ENCODE measurements at regions not wholly inside any gene's neighbourhood (a gene's known extent, or its start where the extent isn't known, plus 50 kb on each side); places are given as distances from the start of the nearest gene placed in this dataset.

GRCh38 chr9:102054811-102055210 lies 316.4 kb upstream of the GRIN3A start:
- no peaks in the 10 kb centered on the region for H3K4me1 ChIP-seq (ENCODE audit: insufficient read depth, low read length)
- H3K9ac ChIP-seq (ENCODE audit: low read depth, low read length) = no peak overlapping the region
- no peaks in the 10 kb centered on the region for H3K36me3 ChIP-seq (ENCODE audit: insufficient read depth, low read length)
- H3K9me3 ChIP-seq (ENCODE audit: control insufficient read depth, insufficient read depth, low read length) = no peaks in the 10 kb centered on the region

DNA sequence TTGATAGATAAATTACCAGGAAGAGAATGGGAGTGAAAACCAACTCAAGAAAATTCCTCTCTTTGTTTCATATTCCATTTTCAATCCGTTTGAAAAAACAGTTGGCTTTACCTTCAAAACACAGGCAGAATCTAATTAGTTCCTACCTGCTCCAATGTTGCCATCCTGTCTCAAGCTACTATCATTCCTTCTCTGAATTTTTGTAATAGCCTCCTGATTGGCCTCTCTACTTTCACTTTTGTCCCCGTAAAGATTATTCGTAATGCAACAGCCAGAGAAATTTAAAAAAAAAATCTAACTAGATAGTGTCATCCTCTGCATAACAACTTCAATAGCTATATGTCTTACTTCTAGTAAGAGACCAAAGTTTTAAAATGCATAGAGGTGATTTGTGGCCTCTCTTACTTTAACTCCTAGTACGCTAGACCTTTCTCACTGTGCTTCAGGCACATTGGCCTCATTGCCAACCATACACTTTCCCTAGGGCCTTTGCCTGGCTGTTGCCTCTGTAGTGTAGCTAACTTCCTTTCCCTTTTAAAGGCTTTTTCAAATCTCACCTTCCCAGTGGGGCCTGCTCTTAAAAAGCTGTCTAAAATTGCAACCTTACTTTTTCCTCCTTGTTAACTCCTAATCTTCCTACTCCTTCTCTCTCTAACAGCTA lies 311.3 kb upstream of the GRIN3A start:
- Histone ChIP-seq H3K9me3 (ENCODE audit: control insufficient read depth, insufficient read depth, low read length) (no peaks in the 10 kb centered on the region), H3K36me3 (ENCODE audit: insufficient read depth, low read length) (no peaks in the 10 kb centered on the region), H3K9ac (ENCODE audit: low read depth, low read length) (no peak overlapping the region), H3K4me1 (ENCODE audit: insufficient read depth, low read length) (no peaks in the 10 kb centered on the region)

DNA sequence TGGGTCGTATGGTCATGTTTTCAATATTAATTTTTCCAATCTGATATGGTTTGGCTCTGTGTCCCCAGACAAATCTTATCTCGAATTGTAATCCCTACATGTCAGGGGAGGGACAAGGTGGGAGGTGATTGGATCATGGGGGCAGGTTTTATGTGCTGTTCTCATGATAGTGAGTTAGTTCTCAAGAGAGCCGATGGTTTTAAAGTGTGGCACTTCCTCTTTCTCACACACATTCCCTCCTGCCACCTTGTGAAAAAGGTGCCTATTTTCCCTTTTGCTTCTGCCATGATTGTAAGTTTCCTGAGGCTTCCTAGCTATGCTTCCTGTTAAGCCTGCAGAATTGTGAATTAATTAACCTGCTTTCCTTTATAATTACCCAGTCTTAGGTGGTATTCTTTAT lies 309.1 kb upstream of the GRIN3A start:
- Histone ChIP-seq H3K9ac (ENCODE audit: low read depth, low read length) (no peak overlapping the region), H3K9me3 (ENCODE audit: control insufficient read depth, insufficient read depth, low read length) (no peaks in the 10 kb centered on the region), H3K36me3 (ENCODE audit: insufficient read depth, low read length) (no peaks in the 10 kb centered on the region), H3K4me1 (ENCODE audit: insufficient read depth, low read length) (no peaks in the 10 kb centered on the region)

GRCh38 chr9:102044133-102044532 lies 305.7 kb upstream of the GRIN3A start:
- Histone ChIP-seq H3K4me1 (ENCODE audit: insufficient read depth, low read length) (no peaks in the 10 kb centered on the region), H3K9ac (ENCODE audit: low read depth, low read length) (no peak overlapping the region), H3K9me3 (ENCODE audit: control insufficient read depth, insufficient read depth, low read length) (no peaks in the 10 kb centered on the region), H3K36me3 (ENCODE audit: insufficient read depth, low read length) (no peaks in the 10 kb centered on the region)

DNA sequence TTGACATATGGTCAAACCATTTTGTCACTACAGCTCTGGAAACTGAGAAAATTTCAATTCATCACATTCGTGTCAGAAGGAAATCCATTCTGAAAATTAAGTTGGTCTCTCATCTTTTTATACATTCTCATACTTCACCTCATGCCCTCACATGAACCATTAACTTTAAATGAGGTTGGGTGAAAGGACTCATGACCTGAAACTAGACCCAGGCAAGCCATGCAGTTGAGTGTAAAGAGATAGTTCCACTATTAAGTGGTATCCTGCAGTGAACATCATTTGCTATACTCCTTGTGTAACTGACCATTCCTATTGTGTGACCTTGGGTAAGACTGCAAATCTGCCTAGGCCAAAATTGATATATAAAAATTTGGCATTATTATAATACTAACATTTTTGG lies 299.6 kb upstream of the GRIN3A start:
- Histone ChIP-seq H3K9ac (ENCODE audit: low read depth, low read length) (no peak overlapping the region), H3K4me1 (ENCODE audit: insufficient read depth, low read length) (no peaks in the 10 kb centered on the region), H3K9me3 (ENCODE audit: control insufficient read depth, insufficient read depth, low read length) (no peaks in the 10 kb centered on the region), H3K36me3 (ENCODE audit: insufficient read depth, low read length) (no peaks in the 10 kb centered on the region)

- Histone ChIP-seq H3K36me3 (ENCODE audit: insufficient read depth, low read length) (no peaks in the 10 kb centered on the region), H3K9ac (ENCODE audit: low read depth, low read length) (no peak overlapping the region), H3K4me1 (ENCODE audit: insufficient read depth, low read length) (no peaks in the 10 kb centered on the region), H3K9me3 (ENCODE audit: control insufficient read depth, insufficient read depth, low read length) (no peaks in the 10 kb centered on the region)
These were observed 297.5 kb upstream of the GRIN3A start for GRCh38 chr9:102035929-102036328.

- H3K9ac ChIP-seq (ENCODE audit: low read depth, low read length) = no peak overlapping the region
- H3K36me3 ChIP-seq (ENCODE audit: insufficient read depth, low read length) = no peaks in the 10 kb centered on the region
- no peaks in the 10 kb centered on the region for H3K9me3 ChIP-seq (ENCODE audit: control insufficient read depth, insufficient read depth, low read length)
- no peaks in the 10 kb centered on the region for H3K4me1 ChIP-seq (ENCODE audit: insufficient read depth, low read length)
These were observed 294.2 kb upstream of the GRIN3A start for GRCh38 chr9:102032614-102033013.

DNA sequence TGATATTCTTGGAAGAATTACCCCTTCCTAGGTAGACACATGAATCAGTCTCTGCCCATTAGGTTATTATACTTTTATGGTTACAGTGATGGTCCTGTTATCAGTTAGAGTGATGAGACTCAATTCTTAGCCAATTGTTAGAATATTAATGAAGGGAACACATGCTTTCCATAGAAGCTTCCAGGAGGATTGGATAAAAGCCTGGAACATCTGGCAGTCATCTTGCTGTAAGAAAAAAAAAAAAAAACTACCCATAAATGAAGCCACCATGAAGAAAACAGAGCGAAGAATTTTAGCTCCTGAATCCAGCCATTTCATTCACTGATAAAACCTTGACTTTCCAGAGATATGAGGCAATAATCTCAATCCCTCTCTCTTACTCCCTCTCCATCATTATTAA lies 262.5 kb upstream of the GRIN3A start:
- Histone ChIP-seq H3K9me3 (ENCODE audit: control insufficient read depth, insufficient read depth, low read length) (no peaks in the 10 kb centered on the region), H3K36me3 (ENCODE audit: insufficient read depth, low read length) (no peaks in the 10 kb centered on the region), H3K9ac (ENCODE audit: low read depth, low read length) (no peak overlapping the region), H3K4me1 (ENCODE audit: insufficient read depth, low read length) (no peaks in the 10 kb centered on the region)

GRCh38 chr9:101999441-101999840 lies 261.0 kb upstream of the GRIN3A start:
- H3K9me3 ChIP-seq (ENCODE audit: control insufficient read depth, insufficient read depth, low read length) = no peaks in the 10 kb centered on the region
- H3K4me1 ChIP-seq (ENCODE audit: insufficient read depth, low read length) = no peaks in the 10 kb centered on the region
- no peak overlapping the region for H3K9ac ChIP-seq (ENCODE audit: low read depth, low read length)
- H3K36me3 ChIP-seq (ENCODE audit: insufficient read depth, low read length) = no peaks in the 10 kb centered on the region

- no peaks in the 10 kb centered on the region for H3K4me1 ChIP-seq (ENCODE audit: insufficient read depth, low read length)
- no peak overlapping the region for H3K9ac ChIP-seq (ENCODE audit: low read depth, low read length)
- no peaks in the 10 kb centered on the region for H3K36me3 ChIP-seq (ENCODE audit: insufficient read depth, low read length)
- no peaks in the 10 kb centered on the region for H3K9me3 ChIP-seq (ENCODE audit: control insufficient read depth, insufficient read depth, low read length)
These were observed 256.8 kb upstream of the GRIN3A start for GRCh38 chr9:101995231-101995630.

DNA sequence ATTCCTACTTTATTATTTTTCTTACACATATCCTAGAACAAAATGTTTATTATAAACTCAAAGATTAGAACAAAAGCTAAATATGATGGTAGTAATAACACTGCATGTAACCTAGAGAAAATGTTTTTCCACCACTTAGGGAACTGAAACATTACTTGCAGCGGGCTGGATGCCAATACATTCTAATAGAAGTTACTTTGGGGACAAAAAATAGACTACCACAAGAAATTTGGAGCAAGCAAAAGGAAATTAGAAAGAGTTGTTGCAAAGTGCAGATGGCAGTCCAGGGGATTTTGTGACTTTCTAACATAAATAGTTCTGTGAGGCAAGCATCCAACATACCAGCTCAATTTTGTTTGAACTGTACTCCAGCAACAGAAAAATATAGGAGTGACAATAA lies 255.3 kb upstream of the GRIN3A start:
- Histone ChIP-seq H3K9me3 (ENCODE audit: control insufficient read depth, insufficient read depth, low read length) (no peaks in the 10 kb centered on the region), H3K4me1 (ENCODE audit: insufficient read depth, low read length) (no peaks in the 10 kb centered on the region), H3K36me3 (ENCODE audit: insufficient read depth, low read length) (no peaks in the 10 kb centered on the region), H3K9ac (ENCODE audit: low read depth, low read length) (no peak overlapping the region)

DNA sequence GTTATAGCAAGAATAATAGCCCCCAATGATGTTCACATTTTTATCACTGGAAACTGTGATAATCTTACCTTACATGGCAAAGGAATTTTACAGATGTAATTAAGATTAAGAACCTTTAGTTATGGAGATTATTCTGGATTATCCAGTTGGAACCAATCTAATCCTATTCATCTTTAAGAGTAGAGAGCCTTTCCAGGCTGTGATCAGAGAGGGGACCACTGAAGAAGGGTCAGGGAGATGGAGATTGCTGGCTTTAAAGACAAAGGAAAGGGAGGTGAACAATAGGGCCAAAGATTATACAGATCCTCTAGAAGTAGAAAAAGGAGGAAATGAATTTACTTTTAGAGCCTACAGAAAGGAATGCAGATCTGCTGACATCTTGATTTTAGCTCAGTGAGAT lies 253.5 kb upstream of the GRIN3A start:
- Histone ChIP-seq H3K9ac (ENCODE audit: low read depth, low read length) (no peak overlapping the region), H3K4me1 (ENCODE audit: insufficient read depth, low read length) (no peaks in the 10 kb centered on the region), H3K9me3 (ENCODE audit: control insufficient read depth, insufficient read depth, low read length) (no peaks in the 10 kb centered on the region), H3K36me3 (ENCODE audit: insufficient read depth, low read length) (no peaks in the 10 kb centered on the region)

DNA sequence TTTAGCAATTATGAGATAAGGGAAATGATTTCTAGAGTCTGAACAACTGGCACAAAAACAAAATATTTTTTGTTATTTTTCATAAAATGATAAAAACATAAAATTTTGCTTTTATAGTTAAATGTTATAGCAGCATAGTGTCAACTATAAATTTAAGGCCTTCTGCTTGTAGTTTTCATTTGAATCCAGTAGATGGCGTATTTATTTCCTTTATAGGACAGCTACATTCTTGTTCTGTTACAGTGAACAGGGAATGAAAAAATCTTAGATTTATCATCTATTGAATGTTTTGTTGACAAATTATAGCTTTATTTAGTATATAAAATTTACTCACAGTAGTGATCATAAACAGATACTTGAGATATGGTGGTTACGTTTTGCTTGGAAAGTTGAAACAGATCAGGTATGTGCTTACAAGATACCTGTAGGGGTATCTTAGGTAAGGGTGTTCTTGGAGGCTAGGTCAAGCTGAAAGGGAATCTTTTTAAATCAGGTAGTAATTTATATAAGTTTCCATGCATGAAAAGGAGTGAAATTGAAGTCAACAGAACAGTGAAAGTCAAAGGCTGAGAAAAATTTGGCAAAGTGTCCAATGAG lies 239.3 kb upstream of the GRIN3A start:
- H3K9me3 ChIP-seq (ENCODE audit: control insufficient read depth, insufficient read depth, low read length) = no peaks in the 10 kb centered on the region; the same call in 1 of the 2 replicates
- no peaks in the 10 kb centered on the region for H3K36me3 ChIP-seq (ENCODE audit: insufficient read depth, low read length)
- no peak overlapping the region for H3K9ac ChIP-seq (ENCODE audit: low read depth, low read length)
- no peaks in the 10 kb centered on the region for H3K4me1 ChIP-seq (ENCODE audit: insufficient read depth, low read length)

DNA sequence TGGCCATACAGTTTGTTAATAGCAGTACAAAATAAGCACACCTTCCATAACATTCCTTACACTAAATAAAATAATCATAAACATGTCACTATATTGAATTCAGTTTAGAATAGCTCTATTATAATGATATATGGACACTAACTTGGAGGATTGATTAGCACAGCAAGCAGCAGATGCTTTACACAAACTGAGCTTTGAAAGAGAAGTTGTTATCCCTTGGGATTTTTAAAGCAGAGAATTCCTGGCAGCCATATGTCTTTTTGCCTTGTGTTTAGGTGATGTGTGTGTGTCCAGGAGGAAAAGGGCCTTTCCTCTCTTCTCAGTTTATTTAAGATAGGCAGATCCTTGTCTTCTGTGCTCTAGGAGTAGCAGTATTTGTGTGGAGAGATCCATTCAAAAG lies 232.2 kb upstream of the GRIN3A start:
- Histone ChIP-seq H3K9ac (ENCODE audit: low read depth, low read length) (no peak overlapping the region), H3K9me3 (ENCODE audit: control insufficient read depth, insufficient read depth, low read length) (no peaks in the 10 kb centered on the region), H3K4me1 (ENCODE audit: insufficient read depth, low read length) (no peaks in the 10 kb centered on the region), H3K36me3 (ENCODE audit: insufficient read depth, low read length) (no peaks in the 10 kb centered on the region)

- Histone ChIP-seq H3K4me1 (ENCODE audit: insufficient read depth, low read length) (no peaks in the 10 kb centered on the region), H3K9me3 (ENCODE audit: control insufficient read depth, insufficient read depth, low read length) (no peaks in the 10 kb centered on the region), H3K36me3 (ENCODE audit: insufficient read depth, low read length) (no peaks in the 10 kb centered on the region), H3K9ac (ENCODE audit: low read depth, low read length) (no peak overlapping the region)
These were observed 229.9 kb upstream of the GRIN3A start for GRCh38 chr9:101968392-101968791.

All from ES-I3 (cell line).